ELR (cell line): ENCODE measurements at regions not wholly inside any gene's neighbourhood (a gene's known extent, or its start where the extent isn't known, plus 50 kb on each side); places are given as distances from the start of the nearest gene placed in this dataset.
A peak's percentile ranks its signal among the peaks of the same experiment; 100 is the strongest.

Source experiments
- DNase-seq: peaks from one replicate; pipeline ENCODE4 v3.0.0-alpha.2; 2015; ENCODE audit warnings: low read depth

DNA sequence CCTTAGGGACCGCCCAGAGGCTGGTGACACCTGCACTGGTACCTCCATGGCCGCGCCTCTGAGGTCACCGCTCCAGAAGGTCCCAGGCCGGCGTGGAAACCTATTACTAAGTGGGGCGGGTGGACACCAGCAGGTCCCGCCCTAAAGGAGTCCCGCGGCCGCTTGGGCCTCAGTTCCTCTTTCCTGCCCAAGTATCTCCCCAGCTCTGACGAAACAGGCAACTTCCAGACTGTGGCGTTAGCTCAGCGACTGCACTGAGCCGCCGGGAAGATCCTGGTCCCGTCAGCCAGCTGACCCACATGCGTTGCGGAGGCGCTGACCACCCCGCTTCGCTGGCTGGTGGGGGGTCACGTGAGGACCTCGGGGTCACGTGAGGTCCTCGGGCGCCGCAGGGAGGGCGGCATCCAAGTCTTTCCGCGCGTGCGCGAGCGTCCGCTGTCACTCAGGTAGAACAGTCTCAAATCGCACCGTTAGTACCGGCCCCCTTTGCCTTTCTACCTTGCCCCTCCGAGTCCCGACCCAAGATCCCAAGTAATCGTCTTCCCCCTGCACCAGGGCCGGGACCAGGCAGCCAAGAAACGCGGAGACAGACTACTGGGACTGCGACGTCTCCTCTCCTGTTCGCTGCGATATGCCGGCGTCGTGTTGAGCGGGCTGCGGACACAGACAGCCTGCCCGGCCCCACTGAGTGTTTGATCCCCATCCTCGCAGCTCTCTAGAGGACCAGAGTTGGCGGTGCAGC lies 53.7 kb upstream of the KDM4C start:
- DNase-seq, result peak; percentile 59

DNA sequence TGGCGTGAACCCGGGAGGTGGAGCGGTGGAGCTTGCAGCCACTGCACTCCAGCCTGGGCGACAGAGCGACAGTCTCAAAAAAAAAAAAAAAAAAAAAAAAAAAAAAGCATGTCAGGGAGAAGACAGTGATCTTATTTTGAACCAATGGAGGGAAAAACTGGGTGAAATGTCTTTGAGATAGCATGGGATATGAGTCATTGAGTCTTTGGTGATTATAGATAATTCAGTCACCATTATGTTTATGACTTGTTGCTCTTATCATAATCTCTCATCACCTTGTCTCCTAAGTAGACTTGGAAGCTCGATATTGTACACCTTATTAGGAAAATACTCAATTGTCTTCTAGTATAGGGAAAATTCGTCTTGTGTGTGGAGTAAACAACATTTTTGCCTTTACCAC lies 55.1 kb upstream of the KDM4C start:
- peak; percentile 36 for DNase-seq

DNA sequence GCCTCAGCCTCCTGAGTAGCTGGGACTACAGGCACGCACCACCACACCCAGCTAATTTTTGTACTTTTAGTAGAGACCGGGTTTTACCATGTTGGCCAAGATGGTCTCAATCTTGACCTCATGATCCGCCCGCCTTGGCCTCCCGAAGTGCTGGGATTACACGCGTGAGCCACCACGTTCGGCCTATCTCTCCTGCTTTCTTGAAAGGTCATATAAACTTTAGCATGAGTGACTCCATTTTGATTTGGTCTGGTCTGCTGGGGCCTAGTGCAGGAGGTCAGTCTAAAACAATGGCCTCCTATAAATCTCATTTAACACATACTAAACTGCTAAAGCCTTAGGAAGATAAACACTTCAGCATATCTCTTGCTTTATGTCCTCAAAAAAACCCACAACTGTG lies 50.6 kb upstream of the GLDC start:
- no peak for DNase-seq

DNA sequence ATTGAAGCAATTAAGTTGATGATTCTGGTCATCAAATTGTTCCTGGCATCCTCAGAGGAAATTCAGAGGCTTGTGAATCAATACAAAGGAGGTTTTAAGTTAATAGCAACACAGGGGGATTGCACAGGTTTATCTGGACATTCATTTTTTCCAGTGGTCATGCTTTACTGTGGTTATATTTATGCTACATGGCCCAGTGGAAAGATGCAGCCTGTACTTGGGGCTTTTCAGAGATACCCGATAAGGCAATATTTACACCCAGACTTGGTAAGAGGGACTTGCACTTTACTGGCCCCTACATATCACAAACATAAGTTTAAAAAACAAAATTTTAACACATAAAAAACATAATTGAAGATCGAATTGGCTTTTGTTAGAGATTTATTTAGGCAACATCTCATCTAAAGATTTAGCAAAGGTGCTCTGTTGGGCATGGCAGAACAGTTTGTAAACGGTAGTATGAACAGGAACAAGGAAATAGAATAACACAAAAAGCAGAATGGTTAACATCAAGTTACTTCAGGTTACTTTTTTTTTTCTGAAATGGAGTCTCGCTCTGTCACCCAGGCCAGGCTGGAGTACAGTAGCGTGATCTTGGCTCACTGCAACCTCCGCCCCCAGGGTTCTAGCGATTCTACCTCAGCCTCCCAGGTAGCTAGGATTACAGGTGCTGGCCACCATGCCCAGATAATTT lies 49.7 kb upstream of the GLDC start:
- no peak for DNase-seq
